SH-SY5Y (cell line): ENCODE measurements at regions not wholly inside any gene's neighbourhood (a gene's known extent, or its start where the extent isn't known, plus 50 kb on each side); places are given as distances from the start of the nearest gene placed in this dataset.

Experiments used
- GATA2 ChIP-seq: IDR thresholded peaks from 2 replicates; pipeline ENCODE4 v1.6.1; 2011; ENCODE audit warnings: mild to moderate bottlenecking, low read depth, low read length
- GATA3 ChIP-seq: IDR thresholded peaks from 2 replicates; pipeline ENCODE4 v1.6.1; 2011; ENCODE audit warnings: low read depth, mild to moderate bottlenecking, low read length, moderate library complexity

DNA sequence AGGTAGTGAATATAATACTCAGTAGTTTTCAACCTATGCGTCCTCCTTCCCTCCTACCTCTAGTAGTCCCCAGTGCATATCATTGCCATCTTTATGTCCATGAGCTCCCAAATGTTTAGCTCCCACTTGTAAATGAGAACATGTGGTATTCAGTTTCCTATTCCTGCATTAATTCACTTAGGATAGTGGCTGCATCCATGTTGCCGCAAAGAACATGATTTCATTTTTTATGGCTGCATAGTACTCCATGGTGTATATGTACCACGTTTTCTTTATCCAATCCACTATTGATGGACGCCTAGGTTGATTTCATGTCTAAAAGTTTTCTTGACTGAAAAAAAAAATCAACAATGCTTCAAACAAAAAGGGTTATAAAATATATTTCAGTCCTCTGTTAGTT is 303.4 kb upstream of the SGCG start:
- TF ChIP-seq GATA3 (no peak), GATA2 (no peak)
